SK-N-SH treated with all-trans-retinoic acid at 6 μM for 48 hours (cell line): ENCODE measurements at regions not wholly inside any gene's neighbourhood (a gene's known extent, or its start where the extent isn't known, plus 50 kb on each side); places are given as distances from the start of the nearest gene placed in this dataset.

ENCODE experiments used
- ATAC-seq: fragments of 200-7000 bp; cut with Tn5 transposase; 3 replicates; pipeline ENCODE4 v1.9.1; 2020; ENCODE audit warnings: mild to moderate bottlenecking, moderate library complexity
- ARNTL ChIP-seq: fragments of 450-650 bp; formaldehyde crosslinking; IDR thresholded peaks from 2 replicates; pipeline ENCODE4 v1.5.0; 2020; ENCODE audit warnings: low read depth, mild to moderate bottlenecking, moderate library complexity, borderline replicate concordance
- BACH2 ChIP-seq: fragments of 250-450 bp; sonication (Bioruptor Pico); IDR thresholded peaks from 2 replicates; pipeline ENCODE4 v1.9.0; 2021; ENCODE audit warnings: mild to moderate bottlenecking, borderline replicate concordance
- CSDC2 ChIP-seq: fragments of 250-450 bp; sonication (Bioruptor Pico); IDR thresholded peaks from 2 replicates; pipeline ENCODE4 v1.5.0; 2020; ENCODE audit warnings: mild to moderate bottlenecking, moderate library complexity
- ESRRG ChIP-seq: fragments of 250-450 bp; sonication (Bioruptor Pico); IDR thresholded peaks from 2 replicates; pipeline ENCODE4 v1.6.1; 2021; ENCODE audit warnings: mild to moderate bottlenecking
- GLIS3 ChIP-seq: fragments of 250-450 bp; sonication (Bioruptor Pico); IDR thresholded peaks from 2 replicates; pipeline ENCODE4 v1.5.0; 2020; ENCODE audit warnings: mild to moderate bottlenecking, moderate library complexity
- ISL1 ChIP-seq: fragments of 250-450 bp; sonication (Bioruptor Pico); IDR thresholded peaks from 2 replicates; pipeline ENCODE4 v2.1.2; 2022; ENCODE audit warnings: mild to moderate bottlenecking, moderate library complexity
- OSR1 ChIP-seq: fragments of 250-450 bp; sonication (Bioruptor Pico); IDR thresholded peaks from 2 replicates; pipeline ENCODE4 v1.8.0; 2022; ENCODE audit warnings: moderate library complexity, mild to moderate bottlenecking, inconsistent platforms
- PPARA ChIP-seq: fragments of 250-450 bp; sonication (Bioruptor Pico); IDR thresholded peaks from 2 replicates; pipeline ENCODE4 v1.5.0; 2020; ENCODE audit warnings: mild to moderate bottlenecking, borderline replicate concordance
- RARB ChIP-seq: fragments of 250-450 bp; sonication (Bioruptor Pico); IDR thresholded peaks from 2 replicates; pipeline ENCODE4 v1.8.0; 2021; ENCODE audit warnings: mild to moderate bottlenecking, moderate library complexity
- SNAI2 ChIP-seq: fragments of 250-450 bp; sonication (Bioruptor Pico); IDR thresholded peaks from 2 replicates; pipeline ENCODE4 v1.5.0; 2020; ENCODE audit warnings: mild to moderate bottlenecking, moderate library complexity
- TCF4 ChIP-seq: fragments of 250-450 bp; sonication (Bioruptor Pico); IDR thresholded peaks from 2 replicates; pipeline ENCODE4 v1.8.0; 2021; ENCODE audit warnings: mild to moderate bottlenecking, moderate library complexity, borderline replicate concordance
- TOX ChIP-seq: fragments of 250-450 bp; sonication (Bioruptor Pico); IDR thresholded peaks from 2 replicates; pipeline ENCODE4 v1.8.0; 2021; ENCODE audit warnings: mild to moderate bottlenecking, moderate library complexity, borderline replicate concordance
- ZC3H10 ChIP-seq: fragments of 250-450 bp; sonication (Bioruptor Pico); IDR thresholded peaks from 2 replicates; pipeline ENCODE4 v1.5.1; 2021; ENCODE audit warnings: mild to moderate bottlenecking, moderate library complexity
- ZFP3 ChIP-seq: fragments of 250-450 bp; sonication (Bioruptor Pico); IDR thresholded peaks from 2 replicates; pipeline ENCODE4 v1.5.0; 2020; ENCODE audit warnings: mild to moderate bottlenecking, moderate library complexity
- ZFP30 ChIP-seq: fragments of 450-650 bp; formaldehyde crosslinking; IDR thresholded peaks from 2 replicates; pipeline ENCODE4 v1.5.0; 2022; ENCODE audit warnings: mild to moderate bottlenecking, moderate library complexity
- ZNF565 ChIP-seq: fragments of 450-650 bp; formaldehyde crosslinking; conservative IDR thresholded peaks from 2 replicates; pipeline ENCODE4 v1.5.0; 2020; ENCODE audit warnings: low read depth, mild to moderate bottlenecking, moderate library complexity
- ZNF70 ChIP-seq: fragments of 450-650 bp; formaldehyde crosslinking; IDR thresholded peaks from 2 replicates; pipeline ENCODE4 v1.5.0; 2020; ENCODE audit warnings: mild to moderate bottlenecking, moderate library complexity
- ZNF8 ChIP-seq: fragments of 450-650 bp; formaldehyde crosslinking; IDR thresholded peaks from 2 replicates; pipeline ENCODE4 v1.5.0; 2020; ENCODE audit warnings: mild to moderate bottlenecking, moderate library complexity
- TF ChIP-seq, protein P1 (sequence below): fragments of 250-450 bp; sonication (Bioruptor Pico); IDR thresholded peaks from 2 replicates; pipeline ENCODE4 v1.5.1; 2021; ENCODE audit warnings: mild to moderate bottlenecking, moderate library complexity
- TF ChIP-seq, protein P2 (sequence below): fragments of 250-450 bp; sonication (Bioruptor Pico); IDR thresholded peaks from 2 replicates; pipeline ENCODE4 v1.5.0; 2020; ENCODE audit warnings: mild to moderate bottlenecking, moderate library complexity
- TF ChIP-seq, protein P3 (sequence below): fragments of 250-450 bp; sonication (Bioruptor Pico); IDR thresholded peaks from 2 replicates; pipeline ENCODE4 v1.5.1; 2020; ENCODE audit warnings: low read depth, mild to moderate bottlenecking, moderate library complexity
- TF ChIP-seq, protein P4 (sequence below): fragments of 250-450 bp; sonication (Bioruptor Pico); IDR thresholded peaks from 2 replicates; pipeline ENCODE4 v1.8.0; 2020; ENCODE audit warnings: mild to moderate bottlenecking, moderate library complexity, borderline replicate concordance

DNA sequence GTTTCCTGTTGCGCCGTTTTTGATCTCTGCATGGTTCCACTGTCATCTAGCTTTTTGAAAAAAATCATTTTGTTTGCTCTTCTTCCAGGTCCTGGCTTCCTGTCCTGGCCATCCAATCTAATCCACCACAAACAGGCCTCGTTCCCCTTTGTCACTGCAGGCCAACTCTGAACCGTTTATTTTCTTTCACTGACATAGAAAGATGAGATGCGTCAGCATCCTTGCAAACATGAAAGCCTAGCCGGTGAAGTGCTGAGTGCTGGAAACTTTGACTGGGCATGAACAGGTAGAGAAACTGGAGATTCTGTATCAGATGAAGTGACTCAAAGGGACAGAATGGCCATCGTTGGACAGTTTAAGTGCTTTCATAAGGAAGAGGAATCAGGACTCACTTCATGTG lies 1247.8 kb downstream of the TYW1 start:
- TF ChIP-seq OSR1 (no peak), CSDC2 (no peak), PPARA (CRISPR knock-in tag) (no peak), GLIS3 (no peak), ZNF565 (CRISPR knock-in tag) (no peak)
- TF ChIP-seq, protein P1, sequence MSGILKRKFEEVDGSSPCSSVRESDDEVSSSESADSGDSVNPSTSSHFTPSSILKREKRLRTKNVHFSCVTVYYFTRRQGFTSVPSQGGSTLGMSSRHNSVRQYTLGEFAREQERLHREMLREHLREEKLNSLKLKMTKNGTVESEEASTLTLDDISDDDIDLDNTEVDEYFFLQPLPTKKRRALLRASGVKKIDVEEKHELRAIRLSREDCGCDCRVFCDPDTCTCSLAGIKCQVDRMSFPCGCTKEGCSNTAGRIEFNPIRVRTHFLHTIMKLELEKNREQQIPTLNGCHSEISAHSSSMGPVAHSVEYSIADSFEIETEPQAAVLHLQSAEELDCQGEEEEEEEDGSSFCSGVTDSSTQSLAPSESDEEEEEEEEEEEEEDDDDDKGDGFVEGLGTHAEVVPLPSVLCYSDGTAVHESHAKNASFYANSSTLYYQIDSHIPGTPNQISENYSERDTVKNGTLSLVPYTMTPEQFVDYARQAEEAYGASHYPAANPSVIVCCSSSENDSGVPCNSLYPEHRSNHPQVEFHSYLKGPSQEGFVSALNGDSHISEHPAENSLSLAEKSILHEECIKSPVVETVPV (CRISPR knock-in tag) = no peak

DNA sequence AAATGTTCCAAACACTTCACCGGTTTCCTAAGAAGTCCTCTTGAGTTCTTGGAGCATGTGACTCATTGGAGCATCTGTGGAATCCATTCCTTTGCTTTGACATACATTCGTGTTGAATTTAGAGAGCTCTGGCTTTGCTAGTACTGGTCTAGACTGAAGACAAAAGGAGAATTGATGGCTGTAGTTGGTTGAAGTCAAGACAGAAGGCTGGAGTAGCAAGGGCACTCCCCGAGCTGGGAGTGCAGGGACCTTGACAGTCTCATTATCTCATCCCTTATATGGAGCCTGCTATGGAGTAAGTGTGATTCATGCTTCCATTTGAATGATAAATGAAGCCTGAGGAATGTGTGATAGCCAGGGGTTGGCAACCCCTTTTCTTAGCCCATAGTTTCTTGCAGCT lies 1249.1 kb downstream of the TYW1 start:
- TF ChIP-seq ISL1 (no peak), SNAI2 (no peak), ARNTL (CRISPR knock-in tag) (no peak), ZFP3 (CRISPR knock-in tag) (no peak)
- no peak for ATAC-seq

More for the DNA sequence above, 1247.8 kb downstream of the TYW1 start:
- ATAC-seq = no peak

DNA sequence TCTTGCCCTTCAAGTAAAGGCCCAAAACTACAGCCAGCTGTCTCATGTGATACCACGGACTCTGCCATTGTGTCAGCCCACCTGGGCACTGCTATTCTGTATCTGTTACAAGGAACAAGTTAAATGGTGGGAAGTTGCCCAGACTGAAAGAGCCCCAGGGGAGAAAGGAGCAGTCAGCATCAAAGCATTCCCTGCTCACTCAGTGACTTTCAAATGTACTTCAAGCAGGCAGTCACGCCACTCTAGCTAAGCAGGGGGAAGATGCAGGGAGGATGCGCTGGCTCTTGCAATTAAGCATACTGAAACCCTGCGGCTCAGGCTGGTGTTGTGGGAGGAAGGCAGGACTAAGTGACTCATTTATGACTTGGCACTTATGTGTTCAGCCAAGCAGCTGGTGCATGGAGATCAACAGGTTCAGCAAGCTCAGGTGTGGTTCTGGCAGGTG lies 1249.6 kb downstream of the TYW1 start:
- ATAC-seq = no peak
- no peak for TF ChIP-seq ESRRG
- no peak for TF ChIP-seq TCF4 (CRISPR knock-in tag)
- TF ChIP-seq ZFP30 (CRISPR knock-in tag) = no peak
- no peak for TF ChIP-seq ISL1
- no peak for TF ChIP-seq ARNTL (CRISPR knock-in tag)
- TF ChIP-seq, protein P2, sequence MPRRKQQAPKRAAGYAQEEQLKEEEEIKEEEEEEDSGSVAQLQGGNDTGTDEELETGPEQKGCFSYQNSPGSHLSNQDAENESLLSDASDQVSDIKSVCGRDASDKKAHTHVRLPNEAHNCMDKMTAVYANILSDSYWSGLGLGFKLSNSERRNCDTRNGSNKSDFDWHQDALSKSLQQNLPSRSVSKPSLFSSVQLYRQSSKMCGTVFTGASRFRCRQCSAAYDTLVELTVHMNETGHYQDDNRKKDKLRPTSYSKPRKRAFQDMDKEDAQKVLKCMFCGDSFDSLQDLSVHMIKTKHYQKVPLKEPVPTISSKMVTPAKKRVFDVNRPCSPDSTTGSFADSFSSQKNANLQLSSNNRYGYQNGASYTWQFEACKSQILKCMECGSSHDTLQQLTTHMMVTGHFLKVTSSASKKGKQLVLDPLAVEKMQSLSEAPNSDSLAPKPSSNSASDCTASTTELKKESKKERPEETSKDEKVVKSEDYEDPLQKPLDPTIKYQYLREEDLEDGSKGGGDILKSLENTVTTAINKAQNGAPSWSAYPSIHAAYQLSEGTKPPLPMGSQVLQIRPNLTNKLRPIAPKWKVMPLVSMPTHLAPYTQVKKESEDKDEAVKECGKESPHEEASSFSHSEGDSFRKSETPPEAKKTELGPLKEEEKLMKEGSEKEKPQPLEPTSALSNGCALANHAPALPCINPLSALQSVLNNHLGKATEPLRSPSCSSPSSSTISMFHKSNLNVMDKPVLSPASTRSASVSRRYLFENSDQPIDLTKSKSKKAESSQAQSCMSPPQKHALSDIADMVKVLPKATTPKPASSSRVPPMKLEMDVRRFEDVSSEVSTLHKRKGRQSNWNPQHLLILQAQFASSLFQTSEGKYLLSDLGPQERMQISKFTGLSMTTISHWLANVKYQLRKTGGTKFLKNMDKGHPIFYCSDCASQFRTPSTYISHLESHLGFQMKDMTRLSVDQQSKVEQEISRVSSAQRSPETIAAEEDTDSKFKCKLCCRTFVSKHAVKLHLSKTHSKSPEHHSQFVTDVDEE (CRISPR knock-in tag) = no peak
- TF ChIP-seq BACH2 (CRISPR knock-in tag) = no peak
- TF ChIP-seq, protein P3, sequence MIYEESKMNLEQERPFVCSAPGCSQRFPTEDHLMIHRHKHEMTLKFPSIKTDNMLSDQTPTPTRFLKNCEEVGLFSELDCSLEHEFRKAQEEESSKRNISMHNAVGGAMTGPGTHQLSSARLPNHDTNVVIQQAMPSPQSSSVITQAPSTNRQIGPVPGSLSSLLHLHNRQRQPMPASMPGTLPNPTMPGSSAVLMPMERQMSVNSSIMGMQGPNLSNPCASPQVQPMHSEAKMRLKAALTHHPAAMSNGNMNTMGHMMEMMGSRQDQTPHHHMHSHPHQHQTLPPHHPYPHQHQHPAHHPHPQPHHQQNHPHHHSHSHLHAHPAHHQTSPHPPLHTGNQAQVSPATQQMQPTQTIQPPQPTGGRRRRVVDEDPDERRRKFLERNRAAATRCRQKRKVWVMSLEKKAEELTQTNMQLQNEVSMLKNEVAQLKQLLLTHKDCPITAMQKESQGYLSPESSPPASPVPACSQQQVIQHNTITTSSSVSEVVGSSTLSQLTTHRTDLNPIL = no peak
- no peak for TF ChIP-seq ZC3H10 (CRISPR knock-in tag)
- no peak for TF ChIP-seq RARB (CRISPR knock-in tag)
- no peak for TF ChIP-seq ZFP3 (CRISPR knock-in tag)
- TF ChIP-seq, protein P4, sequence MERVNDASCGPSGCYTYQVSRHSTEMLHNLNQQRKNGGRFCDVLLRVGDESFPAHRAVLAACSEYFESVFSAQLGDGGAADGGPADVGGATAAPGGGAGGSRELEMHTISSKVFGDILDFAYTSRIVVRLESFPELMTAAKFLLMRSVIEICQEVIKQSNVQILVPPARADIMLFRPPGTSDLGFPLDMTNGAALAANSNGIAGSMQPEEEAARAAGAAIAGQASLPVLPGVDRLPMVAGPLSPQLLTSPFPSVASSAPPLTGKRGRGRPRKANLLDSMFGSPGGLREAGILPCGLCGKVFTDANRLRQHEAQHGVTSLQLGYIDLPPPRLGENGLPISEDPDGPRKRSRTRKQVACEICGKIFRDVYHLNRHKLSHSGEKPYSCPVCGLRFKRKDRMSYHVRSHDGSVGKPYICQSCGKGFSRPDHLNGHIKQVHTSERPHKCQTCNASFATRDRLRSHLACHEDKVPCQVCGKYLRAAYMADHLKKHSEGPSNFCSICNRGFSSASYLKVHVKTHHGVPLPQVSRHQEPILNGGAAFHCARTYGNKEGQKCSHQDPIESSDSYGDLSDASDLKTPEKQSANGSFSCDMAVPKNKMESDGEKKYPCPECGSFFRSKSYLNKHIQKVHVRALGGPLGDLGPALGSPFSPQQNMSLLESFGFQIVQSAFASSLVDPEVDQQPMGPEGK (CRISPR knock-in tag) = no peak
- TF ChIP-seq PPARA (CRISPR knock-in tag) = no peak
- TF ChIP-seq ZNF8 (CRISPR knock-in tag) = no peak
- no peak for TF ChIP-seq ZNF565 (CRISPR knock-in tag)
- no peak for TF ChIP-seq GLIS3
- no peak for TF ChIP-seq TOX

DNA sequence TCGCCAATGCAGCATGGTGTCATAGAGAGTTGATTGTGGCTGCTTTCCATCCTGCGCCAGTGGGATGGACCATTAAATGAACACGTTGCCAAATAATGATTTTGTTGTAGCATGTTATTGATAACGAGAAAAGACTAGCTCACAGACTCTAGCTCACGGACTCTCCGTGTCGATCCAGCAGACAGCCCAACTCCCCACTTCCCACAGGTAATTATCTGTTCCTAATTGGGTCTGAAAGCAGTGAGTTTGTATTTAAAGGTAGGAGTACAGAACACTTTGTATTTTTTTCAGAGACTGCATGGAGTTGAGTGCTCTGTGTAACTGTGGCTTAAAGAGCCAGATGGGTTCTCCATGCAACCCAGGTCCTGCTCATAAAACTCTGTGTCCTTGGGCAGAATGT lies 1250.5 kb downstream of the TYW1 start:
- TF ChIP-seq ARNTL (CRISPR knock-in tag) = no peak
- no peak for TF ChIP-seq SNAI2
- ATAC-seq = no peak

DNA sequence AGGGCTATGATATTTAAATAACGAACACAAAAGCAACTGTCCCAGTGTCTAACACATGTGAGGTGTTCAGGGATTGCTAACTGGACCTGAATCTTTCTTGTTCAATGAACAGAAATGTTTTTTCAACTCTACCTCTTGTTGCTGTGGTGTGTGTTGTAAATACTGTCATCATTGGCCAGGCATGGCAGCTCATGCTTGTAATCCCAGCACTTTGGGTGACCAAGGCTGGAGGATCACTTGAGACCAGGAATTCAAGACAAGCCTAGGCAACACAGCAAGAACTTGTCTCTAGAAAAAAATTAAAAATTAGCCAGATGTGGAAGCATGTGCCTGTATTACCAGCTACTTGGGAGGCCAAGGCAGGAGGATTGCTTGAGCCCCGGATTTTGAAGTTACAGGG lies 1250.9 kb downstream of the TYW1 start:
- TF ChIP-seq RARB (CRISPR knock-in tag) (no peak), ARNTL (CRISPR knock-in tag) (no peak), ZNF8 (CRISPR knock-in tag) (no peak), ISL1 (no peak), ZNF70 (CRISPR knock-in tag) (no peak), CSDC2 (no peak), ZFP3 (CRISPR knock-in tag) (no peak), ZNF565 (CRISPR knock-in tag) (no peak), SNAI2 (no peak), ZFP30 (CRISPR knock-in tag) (no peak)
- TF ChIP-seq, protein P1 (CRISPR knock-in tag) = no peak
- TF ChIP-seq, protein P4 (CRISPR knock-in tag) = no peak
- no peak for ATAC-seq
